ENCODE measurements at regions not wholly inside any gene's neighbourhood (a gene's known extent, or its start where the extent isn't known, plus 50 kb on each side); places are given as distances from the start of the nearest gene placed in this dataset.

DNA sequence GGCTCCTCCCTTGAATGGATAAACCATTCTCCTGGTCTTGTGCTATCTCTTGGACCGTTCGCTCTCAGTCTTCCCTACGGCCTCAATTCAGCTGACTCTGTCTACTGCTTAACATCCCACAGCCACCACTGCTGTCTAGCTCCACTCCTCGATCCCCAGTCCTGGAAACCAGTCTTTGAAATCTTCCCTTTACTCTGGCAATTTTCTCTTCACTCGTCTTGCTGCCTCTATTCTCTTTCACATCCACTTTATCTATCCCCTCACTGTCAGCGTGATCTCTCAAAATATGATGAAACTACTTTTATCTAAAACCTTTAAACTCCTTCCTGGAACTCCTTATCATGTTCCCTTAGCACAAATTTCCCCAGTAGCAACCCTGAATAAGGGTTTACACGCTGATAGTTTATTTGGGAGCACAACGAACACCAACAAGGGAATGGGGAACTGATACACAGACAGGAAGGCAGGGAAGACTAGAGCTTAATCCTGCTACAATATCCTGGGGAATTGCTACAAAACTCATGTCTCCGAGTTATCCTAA, 131.6 kb upstream of the SAMSN1 start:
- TF ChIP-seq CTCF (IDR thresholded peaks at IDR 0.05), result no peak
- no peak for TF ChIP-seq POLR2A (IDR thresholded peaks at IDR 0.05)
